ENCODE measurements at regions not wholly inside any gene's neighbourhood (a gene's known extent, or its start where the extent isn't known, plus 50 kb on each side); places are given as distances from the start of the nearest gene placed in this dataset.

DNA sequence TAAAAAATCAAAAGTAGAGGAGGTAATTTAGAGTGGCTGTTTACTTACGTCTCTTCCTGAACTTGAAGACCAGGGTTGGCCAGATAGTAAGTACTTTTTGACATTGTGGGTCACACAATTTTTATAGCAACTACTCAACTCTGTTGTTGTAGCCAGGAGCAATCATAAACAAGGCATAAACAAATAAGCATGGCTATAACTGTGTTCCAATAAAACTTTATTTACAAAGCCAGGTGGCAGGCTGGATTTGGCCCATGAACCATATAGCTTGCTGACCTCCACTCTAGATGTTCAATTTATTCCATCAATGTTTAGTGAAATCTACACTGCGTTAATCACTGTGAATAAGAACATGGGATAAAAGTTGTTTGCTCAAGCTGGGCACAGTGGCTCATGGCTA, 500.4 kb upstream of the ERCC4 start:
- no peaks in the 10 kb centered on the region for H3K36me3 ChIP-seq (replicated peaks in 1 of 2; ENCODE audit: control insufficient read depth in 1 of 2, insufficient read depth in 2 of 2, low read length in 1 of 2)
- no peak overlapping the region for H3K9ac ChIP-seq
- H3F3A ChIP-seq (replicated peaks; ENCODE audit: insufficient read depth): no peaks in the 10 kb centered on the region
- H3K9me2 ChIP-seq: no peaks in the 10 kb centered on the region
- H2AFZ ChIP-seq (ENCODE audit: low read depth): no peak overlapping the region
- WGBS (ENCODE audit: low lambda C conversion rate): 2% methylated on average over 2 of the region's 2 CpGs
- H3K4me3 ChIP-seq (ENCODE audit: low read depth in 2 of 2, low read length in 1 of 2): no peak overlapping the region
- POLR2A ChIA-PET: no interaction called here
- no peak overlapping the region for H3K4me2 ChIP-seq
- no peak for DNase-seq
- H3K4me1 ChIP-seq (ENCODE audit: control insufficient read depth in 1 of 2, insufficient read depth in 2 of 2, low read depth in 1 of 2, low read length in 1 of 2): no peaks in the 10 kb centered on the region
- no peak overlapping the region for H3K27ac ChIP-seq (ENCODE audit: low read depth in 2 of 2, low read length in 1 of 2)
- no peaks in the 10 kb centered on the region for H3K27me3 ChIP-seq (ENCODE audit: insufficient read depth)
- no peaks in the 10 kb centered on the region for H3K79me2 ChIP-seq (ENCODE audit: insufficient read depth)
- H4K20me1 ChIP-seq (ENCODE audit: insufficient read depth): no peaks in the 10 kb centered on the region
- CTCF ChIA-PET: interaction anchor here (1.8 kb wide), 1 partner anchor 9 kb away, joined by 4 read pairs; no protein-coding TSS in a partner anchor
- H3K9me3 ChIP-seq: no peaks in the 10 kb centered on the region
- TF ChIP-seq, protein P1, sequence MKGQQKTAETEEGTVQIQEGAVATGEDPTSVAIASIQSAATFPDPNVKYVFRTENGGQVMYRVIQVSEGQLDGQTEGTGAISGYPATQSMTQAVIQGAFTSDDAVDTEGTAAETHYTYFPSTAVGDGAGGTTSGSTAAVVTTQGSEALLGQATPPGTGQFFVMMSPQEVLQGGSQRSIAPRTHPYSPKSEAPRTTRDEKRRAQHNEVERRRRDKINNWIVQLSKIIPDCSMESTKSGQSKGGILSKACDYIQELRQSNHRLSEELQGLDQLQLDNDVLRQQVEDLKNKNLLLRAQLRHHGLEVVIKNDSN (IDR thresholded peaks at IDR 0.05; ENCODE audit: borderline replicate concordance, low read depth): no peak
- TF ChIP-seq NRF1 (IDR thresholded peaks at IDR 0.05; ENCODE audit: low read depth, low read length): no peak
- TF ChIP-seq, protein P2, sequence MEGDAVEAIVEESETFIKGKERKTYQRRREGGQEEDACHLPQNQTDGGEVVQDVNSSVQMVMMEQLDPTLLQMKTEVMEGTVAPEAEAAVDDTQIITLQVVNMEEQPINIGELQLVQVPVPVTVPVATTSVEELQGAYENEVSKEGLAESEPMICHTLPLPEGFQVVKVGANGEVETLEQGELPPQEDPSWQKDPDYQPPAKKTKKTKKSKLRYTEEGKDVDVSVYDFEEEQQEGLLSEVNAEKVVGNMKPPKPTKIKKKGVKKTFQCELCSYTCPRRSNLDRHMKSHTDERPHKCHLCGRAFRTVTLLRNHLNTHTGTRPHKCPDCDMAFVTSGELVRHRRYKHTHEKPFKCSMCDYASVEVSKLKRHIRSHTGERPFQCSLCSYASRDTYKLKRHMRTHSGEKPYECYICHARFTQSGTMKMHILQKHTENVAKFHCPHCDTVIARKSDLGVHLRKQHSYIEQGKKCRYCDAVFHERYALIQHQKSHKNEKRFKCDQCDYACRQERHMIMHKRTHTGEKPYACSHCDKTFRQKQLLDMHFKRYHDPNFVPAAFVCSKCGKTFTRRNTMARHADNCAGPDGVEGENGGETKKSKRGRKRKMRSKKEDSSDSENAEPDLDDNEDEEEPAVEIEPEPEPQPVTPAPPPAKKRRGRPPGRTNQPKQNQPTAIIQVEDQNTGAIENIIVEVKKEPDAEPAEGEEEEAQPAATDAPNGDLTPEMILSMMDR (IDR thresholded peaks at IDR 0.05): no peak
- TF ChIP-seq SMC3 (IDR thresholded peaks at IDR 0.05; ENCODE audit: low read depth, low read length): no peak
- no peak for TF ChIP-seq MEF2A (IDR thresholded peaks at IDR 0.05; ENCODE audit: borderline replicate concordance, low read depth)
- TF ChIP-seq, protein P3, sequence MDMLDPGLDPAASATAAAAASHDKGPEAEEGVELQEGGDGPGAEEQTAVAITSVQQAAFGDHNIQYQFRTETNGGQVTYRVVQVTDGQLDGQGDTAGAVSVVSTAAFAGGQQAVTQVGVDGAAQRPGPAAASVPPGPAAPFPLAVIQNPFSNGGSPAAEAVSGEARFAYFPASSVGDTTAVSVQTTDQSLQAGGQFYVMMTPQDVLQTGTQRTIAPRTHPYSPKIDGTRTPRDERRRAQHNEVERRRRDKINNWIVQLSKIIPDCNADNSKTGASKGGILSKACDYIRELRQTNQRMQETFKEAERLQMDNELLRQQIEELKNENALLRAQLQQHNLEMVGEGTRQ (IDR thresholded peaks at IDR 0.05; ENCODE audit: borderline replicate concordance, low read depth, low read length): no peak
- TF ChIP-seq, protein P4, sequence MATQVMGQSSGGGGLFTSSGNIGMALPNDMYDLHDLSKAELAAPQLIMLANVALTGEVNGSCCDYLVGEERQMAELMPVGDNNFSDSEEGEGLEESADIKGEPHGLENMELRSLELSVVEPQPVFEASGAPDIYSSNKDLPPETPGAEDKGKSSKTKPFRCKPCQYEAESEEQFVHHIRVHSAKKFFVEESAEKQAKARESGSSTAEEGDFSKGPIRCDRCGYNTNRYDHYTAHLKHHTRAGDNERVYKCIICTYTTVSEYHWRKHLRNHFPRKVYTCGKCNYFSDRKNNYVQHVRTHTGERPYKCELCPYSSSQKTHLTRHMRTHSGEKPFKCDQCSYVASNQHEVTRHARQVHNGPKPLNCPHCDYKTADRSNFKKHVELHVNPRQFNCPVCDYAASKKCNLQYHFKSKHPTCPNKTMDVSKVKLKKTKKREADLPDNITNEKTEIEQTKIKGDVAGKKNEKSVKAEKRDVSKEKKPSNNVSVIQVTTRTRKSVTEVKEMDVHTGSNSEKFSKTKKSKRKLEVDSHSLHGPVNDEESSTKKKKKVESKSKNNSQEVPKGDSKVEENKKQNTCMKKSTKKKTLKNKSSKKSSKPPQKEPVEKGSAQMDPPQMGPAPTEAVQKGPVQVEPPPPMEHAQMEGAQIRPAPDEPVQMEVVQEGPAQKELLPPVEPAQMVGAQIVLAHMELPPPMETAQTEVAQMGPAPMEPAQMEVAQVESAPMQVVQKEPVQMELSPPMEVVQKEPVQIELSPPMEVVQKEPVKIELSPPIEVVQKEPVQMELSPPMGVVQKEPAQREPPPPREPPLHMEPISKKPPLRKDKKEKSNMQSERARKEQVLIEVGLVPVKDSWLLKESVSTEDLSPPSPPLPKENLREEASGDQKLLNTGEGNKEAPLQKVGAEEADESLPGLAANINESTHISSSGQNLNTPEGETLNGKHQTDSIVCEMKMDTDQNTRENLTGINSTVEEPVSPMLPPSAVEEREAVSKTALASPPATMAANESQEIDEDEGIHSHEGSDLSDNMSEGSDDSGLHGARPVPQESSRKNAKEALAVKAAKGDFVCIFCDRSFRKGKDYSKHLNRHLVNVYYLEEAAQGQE (IDR thresholded peaks at IDR 0.05; ENCODE audit: low read depth, low read length): no peak
- no peak for TF ChIP-seq SIN3A (IDR thresholded peaks at IDR 0.05; ENCODE audit: borderline replicate concordance, low read depth, low read length)
- TF ChIP-seq, protein P5, sequence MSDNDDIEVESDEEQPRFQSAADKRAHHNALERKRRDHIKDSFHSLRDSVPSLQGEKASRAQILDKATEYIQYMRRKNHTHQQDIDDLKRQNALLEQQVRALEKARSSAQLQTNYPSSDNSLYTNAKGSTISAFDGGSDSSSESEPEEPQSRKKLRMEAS (IDR thresholded peaks at IDR 0.05; ENCODE audit: low read depth): no peak
- no peak for TF ChIP-seq YY1 (IDR thresholded peaks at IDR 0.05; ENCODE audit: low read depth)
- TF ChIP-seq MXI1 (IDR thresholded peaks at IDR 0.05; ENCODE audit: low read depth, low read length): no peak

Data from SK-N-SH (cell line).